ENCODE measurements at regions not wholly inside any gene's neighbourhood (a gene's known extent, or its start where the extent isn't known, plus 50 kb on each side); places are given as distances from the start of the nearest gene placed in this dataset.

GRCh38 chr11:123365955-123366354 lies 64.1 kb upstream of the GRAMD1B start:
- FAIRE-seq: no peak
- no peak for TF ChIP-seq CTCF (IDR thresholded peaks at IDR 0.05; ENCODE audit: insufficient read depth, missing control alignments)
- no peak for DNase-seq (ENCODE audit: insufficient read length, low spot score)

- FAIRE-seq (no peak), DNase-seq (ENCODE audit: insufficient read length, low spot score) (no peak)
Observed at GRCh38 chr11:123364080-123364479, 66.0 kb upstream of the GRAMD1B start.

GRCh38 chr11:123363556-123363955 lies 66.5 kb upstream of the GRAMD1B start:
- DNase-seq (ENCODE audit: insufficient read length, low spot score): no peak
- FAIRE-seq: no peak
- TF ChIP-seq CTCF (IDR thresholded peaks at IDR 0.05; ENCODE audit: insufficient read depth, missing control alignments): no peak

More at GRCh38 chr11:123364080-123364479, 66.0 kb upstream of the GRAMD1B start:
- TF ChIP-seq CTCF (IDR thresholded peaks at IDR 0.05; ENCODE audit: insufficient read depth, missing control alignments): no peak

GRCh38 chr11:123362941-123363340 lies 67.1 kb upstream of the GRAMD1B start:
- no peak for FAIRE-seq
- TF ChIP-seq CTCF (IDR thresholded peaks at IDR 0.05; ENCODE audit: insufficient read depth, missing control alignments): no peak
- DNase-seq (ENCODE audit: insufficient read length, low spot score): no peak

GRCh38 chr11:123362186-123362585 lies 67.9 kb upstream of the GRAMD1B start:
- FAIRE-seq (no peak), DNase-seq (ENCODE audit: insufficient read length, low spot score) (no peak)
- TF ChIP-seq CTCF (IDR thresholded peaks at IDR 0.05; ENCODE audit: insufficient read depth, missing control alignments): no peak

GRCh38 chr11:123361110-123361509 lies 69.0 kb upstream of the GRAMD1B start:
- no peak for DNase-seq (ENCODE audit: insufficient read length, low spot score)
- TF ChIP-seq CTCF (IDR thresholded peaks at IDR 0.05; ENCODE audit: insufficient read depth, missing control alignments): no peak
- no peak for FAIRE-seq

GRCh38 chr11:123360267-123360936 lies 69.7 kb upstream of the GRAMD1B start:
- TF ChIP-seq CTCF (IDR thresholded peaks at IDR 0.05; ENCODE audit: insufficient read depth, missing control alignments): no peak
- FAIRE-seq (no peak), DNase-seq (ENCODE audit: insufficient read length, low spot score) (no peak)
